SU-DHL-6 (cell line): ENCODE measurements at regions not wholly inside any gene's neighbourhood (a gene's known extent, or its start where the extent isn't known, plus 50 kb on each side); places are given as distances from the start of the nearest gene placed in this dataset.

Experiments
- H2AFZ ChIP-seq: fragments of 200-600 bp; sonication (generic); 2 replicates; pipeline ENCODE4 v1.6.1; 2014; ENCODE audit warnings: low read depth, mild to moderate bottlenecking, moderate library complexity, mixed read lengths, antibody characterized with exemption, low read length; ENCODE audit not compliant: severe bottlenecking
- H3F3A ChIP-seq: fragments of 200-600 bp; shearing (Covaris generic); 2 replicates; pipeline ENCODE4 v1.6.0; 2016; ENCODE audit warnings: antibody characterized with exemption, mild to moderate bottlenecking; ENCODE audit not compliant: insufficient read depth
- H3K27ac ChIP-seq: fragments of 200-600 bp; sonication (generic); 2 replicates; pipeline ENCODE4 v1.5.1; 2016; ENCODE audit warnings: low read depth, mild to moderate bottlenecking, low read length, moderate library complexity, mixed read lengths
- H3K27me3 ChIP-seq: fragments of 200-600 bp; sonication (generic), shearing (Covaris generic); 2 replicates; pipeline ENCODE4 v1.6.0; 2014; ENCODE audit warnings: mild to moderate bottlenecking, low read length
- H3K36me3 ChIP-seq: fragments of 200-600 bp; sonication (generic); 2 replicates; pipeline ENCODE4 v1.6.1; 2014; ENCODE audit warnings: mild to moderate bottlenecking, low read length, mixed read lengths
- H3K4me2 ChIP-seq: fragments of 300-600, 200-600 bp; shearing (Covaris generic), sonication (generic); 2 replicates; pipeline ENCODE4 v1.6.0; 2014; ENCODE audit warnings: low read length, low read depth, mild to moderate bottlenecking; ENCODE audit not compliant: poor library complexity, severe bottlenecking
- H3K4me3 ChIP-seq: fragments of 200-600 bp; sonication (generic); 2 replicates; pipeline ENCODE4 v1.5.1; 2014; ENCODE audit warnings: antibody characterized with exemption, low read length, mild to moderate bottlenecking, mixed read lengths; ENCODE audit not compliant: insufficient read depth, poor library complexity, severe bottlenecking
- H3K79me2 ChIP-seq: fragments of 200-600 bp; sonication (generic); 2 replicates; pipeline ENCODE4 v1.6.1; 2014; ENCODE audit warnings: mild to moderate bottlenecking, low read length, moderate library complexity; ENCODE audit not compliant: insufficient read depth
- H3K9ac ChIP-seq: fragments of 200-600 bp; sonication (generic); 2 replicates; pipeline ENCODE4 v1.7.0; 2014; ENCODE audit warnings: mild to moderate bottlenecking, low read length
- H3K9me2 ChIP-seq: fragments of 200-600 bp; sonication (generic); replicated peaks from 2 replicates; pipeline ENCODE4 v1.6.1; 2014; ENCODE audit warnings: low read length; ENCODE audit not compliant: insufficient read depth
- H3K9me3 ChIP-seq: fragments of 200-600 bp; sonication (generic); 2 replicates; pipeline ENCODE4 v1.6.1; 2014; ENCODE audit warnings: low read length, mixed read lengths; ENCODE audit not compliant: insufficient read depth
- H4K20me1 ChIP-seq: fragments of 200-600 bp; sonication (generic); 2 replicates; pipeline ENCODE4 v1.6.1; 2014; ENCODE audit warnings: low read depth, mild to moderate bottlenecking, antibody characterized with exemption, low read length, moderate library complexity, mixed read lengths
- EZH2phosphoT487 ChIP-seq: fragments of 200-600 bp; sonication (generic), shearing (Covaris generic); conservative IDR thresholded peaks from 2 replicates; pipeline ENCODE4 v1.6.1; 2018; ENCODE audit warnings: mild to moderate bottlenecking, antibody characterized with exemption, low read length, moderate library complexity, mixed read lengths
- TF ChIP-seq, protein P1 (sequence below): fragments of 200-600 bp; sonication (generic); IDR thresholded peaks from one replicate; pipeline ENCODE4 v1.5.1; 2017; ENCODE audit warnings: antibody characterized with exemption, mild to moderate bottlenecking, low read length, moderate library complexity; ENCODE audit not compliant: insufficient read depth, poor library complexity, severe bottlenecking

GRCh38 chr11:134746609-134747008, 334.6 kb upstream of the B3GAT1 start:
- Histone ChIP-seq H3K36me3 (no peaks in the 10 kb centered on the region), H3K4me2 (no peak overlapping the region)

DNA sequence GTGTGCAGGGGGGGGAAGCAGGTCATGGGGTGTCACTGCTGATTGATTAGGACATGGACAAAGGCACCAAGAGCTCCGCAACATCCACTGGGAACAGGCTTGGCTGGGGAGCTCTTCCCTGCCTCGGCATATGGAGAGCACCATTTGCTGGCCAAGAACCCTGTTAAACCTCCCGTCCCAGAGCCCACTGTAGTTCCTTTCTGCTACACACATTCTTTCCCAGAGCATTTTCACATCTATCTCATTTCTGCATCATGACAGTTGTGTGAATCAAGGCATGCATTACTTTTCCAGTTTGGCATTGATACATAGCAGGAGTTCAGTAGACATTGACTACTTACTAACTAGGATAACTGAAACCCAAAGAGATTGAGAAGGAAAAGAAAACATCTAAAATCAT, 333.4 kb upstream of the B3GAT1 start:
- Histone ChIP-seq H3K4me2 (no peak overlapping the region), H3K9me2 (no peaks in the 10 kb centered on the region)

More at GRCh38 chr11:134746609-134747008, 334.6 kb upstream of the B3GAT1 start:
- H3F3A ChIP-seq: no peaks in the 10 kb centered on the region
- no peak overlapping the region for H3K9ac ChIP-seq
- no peak overlapping the region for H3K27ac ChIP-seq
- H3K27me3 ChIP-seq: no peaks in the 10 kb centered on the region
- H3K4me3 ChIP-seq: no peak overlapping the region
- H3K9me2 ChIP-seq: no peaks in the 10 kb centered on the region
- H3K79me2 ChIP-seq: no peaks in the 10 kb centered on the region
- no peak overlapping the region for H2AFZ ChIP-seq
- no peaks in the 10 kb centered on the region for H3K9me3 ChIP-seq
- no peak for TF ChIP-seq EZH2phosphoT487
- TF ChIP-seq, protein P1, sequence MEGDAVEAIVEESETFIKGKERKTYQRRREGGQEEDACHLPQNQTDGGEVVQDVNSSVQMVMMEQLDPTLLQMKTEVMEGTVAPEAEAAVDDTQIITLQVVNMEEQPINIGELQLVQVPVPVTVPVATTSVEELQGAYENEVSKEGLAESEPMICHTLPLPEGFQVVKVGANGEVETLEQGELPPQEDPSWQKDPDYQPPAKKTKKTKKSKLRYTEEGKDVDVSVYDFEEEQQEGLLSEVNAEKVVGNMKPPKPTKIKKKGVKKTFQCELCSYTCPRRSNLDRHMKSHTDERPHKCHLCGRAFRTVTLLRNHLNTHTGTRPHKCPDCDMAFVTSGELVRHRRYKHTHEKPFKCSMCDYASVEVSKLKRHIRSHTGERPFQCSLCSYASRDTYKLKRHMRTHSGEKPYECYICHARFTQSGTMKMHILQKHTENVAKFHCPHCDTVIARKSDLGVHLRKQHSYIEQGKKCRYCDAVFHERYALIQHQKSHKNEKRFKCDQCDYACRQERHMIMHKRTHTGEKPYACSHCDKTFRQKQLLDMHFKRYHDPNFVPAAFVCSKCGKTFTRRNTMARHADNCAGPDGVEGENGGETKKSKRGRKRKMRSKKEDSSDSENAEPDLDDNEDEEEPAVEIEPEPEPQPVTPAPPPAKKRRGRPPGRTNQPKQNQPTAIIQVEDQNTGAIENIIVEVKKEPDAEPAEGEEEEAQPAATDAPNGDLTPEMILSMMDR: no peak
- H4K20me1 ChIP-seq: no peaks in the 10 kb centered on the region

DNA sequence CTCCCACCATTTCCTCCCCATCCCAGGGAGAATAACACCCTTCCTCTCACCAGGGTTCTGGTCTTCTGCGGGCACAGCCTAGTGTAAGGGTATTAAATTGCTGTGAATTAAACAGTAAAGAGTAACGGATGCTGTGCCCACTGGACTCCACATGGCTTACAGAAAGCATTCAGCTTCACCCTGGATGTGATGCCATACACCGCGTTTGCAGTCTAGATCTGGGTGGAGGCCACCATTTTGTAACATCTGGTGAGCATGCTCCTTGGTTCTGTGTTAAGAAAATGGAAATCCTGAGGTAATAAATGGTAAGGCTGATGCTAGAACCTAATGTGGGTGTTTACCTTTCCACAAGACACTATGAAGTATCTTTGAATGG, 331.8 kb upstream of the B3GAT1 start:
- Histone ChIP-seq H3F3A (no peaks in the 10 kb centered on the region), H3K79me2 (no peaks in the 10 kb centered on the region), H3K4me3 (no peak overlapping the region), H3K9me3 (no peaks in the 10 kb centered on the region), H3K9ac (no peak overlapping the region), H3K9me2 (no peaks in the 10 kb centered on the region), H4K20me1 (no peaks in the 10 kb centered on the region), H3K27ac (no peak overlapping the region), H3K36me3 (no peaks in the 10 kb centered on the region), H3K4me2 (no peak overlapping the region), H3K27me3 (no peaks in the 10 kb centered on the region), H2AFZ (no peak overlapping the region)
- TF ChIP-seq, protein P1: no peak
- TF ChIP-seq EZH2phosphoT487: no peak

More for the DNA sequence above, 333.4 kb upstream of the B3GAT1 start:
- Histone ChIP-seq H3K9me3 (no peaks in the 10 kb centered on the region), H3K36me3 (no peaks in the 10 kb centered on the region), H3K79me2 (no peaks in the 10 kb centered on the region), H2AFZ (no peak overlapping the region), H3K4me3 (no peak overlapping the region), H3K9ac (no peak overlapping the region), H3K27me3 (no peaks in the 10 kb centered on the region), H4K20me1 (no peaks in the 10 kb centered on the region), H3F3A (no peaks in the 10 kb centered on the region), H3K27ac (no peak overlapping the region)
- TF ChIP-seq, protein P1: no peak
